HG03342 (cell line): ENCODE measurements at regions not wholly inside any gene's neighbourhood (a gene's known extent, or its start where the extent isn't known, plus 50 kb on each side); places are given as distances from the start of the nearest gene placed in this dataset.

Experiments
- ATAC-seq: cut with Tn5 transposase; IDR thresholded peaks from one replicate; pipeline ENCODE4 v1.9.1; 2021; ENCODE audit warnings: mild to moderate bottlenecking, moderate library complexity; ENCODE audit not compliant: unreplicated experiment

DNA sequence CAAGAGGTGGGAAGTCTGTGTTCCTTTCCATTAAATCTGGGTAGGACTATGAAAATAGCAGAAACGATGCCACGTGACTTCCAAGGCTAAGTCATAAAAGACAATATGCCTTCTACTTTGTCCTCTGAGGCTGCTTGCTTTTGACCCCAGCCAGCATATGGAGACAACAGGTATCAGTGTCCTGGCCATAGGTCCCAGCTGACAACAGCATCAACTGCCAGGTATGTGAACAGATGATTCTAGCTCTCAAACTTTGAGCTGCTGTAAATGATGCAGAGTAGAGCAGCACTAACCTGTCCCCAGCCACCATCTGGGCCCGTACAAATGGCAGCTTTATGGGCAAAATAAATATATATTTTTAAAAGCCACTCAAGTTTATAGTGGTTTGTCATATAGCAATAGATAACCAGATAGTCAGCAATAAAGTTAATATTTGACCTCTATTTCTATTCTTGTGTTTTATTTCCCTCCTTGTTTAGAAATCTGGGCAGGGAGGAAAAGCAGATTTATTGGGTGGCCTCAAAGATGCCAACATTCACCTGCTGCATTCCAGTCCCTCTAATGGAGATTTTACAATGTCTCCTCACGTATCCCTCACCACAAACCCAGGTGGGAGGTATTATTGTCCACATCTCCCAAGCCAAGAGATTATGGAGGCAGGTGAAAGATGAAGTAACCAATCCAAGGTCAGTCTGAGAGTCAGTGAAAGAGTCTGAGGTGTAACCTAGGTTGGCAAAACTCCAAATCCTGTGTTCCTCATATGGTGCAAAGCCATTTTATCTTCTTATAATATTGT lies 209.6 kb upstream of the LARGE1 start:
- no peak for ATAC-seq

GRCh38 chr22:34135749-34136148 lies 215.5 kb upstream of the LARGE1 start:
- ATAC-seq = no peak

DNA sequence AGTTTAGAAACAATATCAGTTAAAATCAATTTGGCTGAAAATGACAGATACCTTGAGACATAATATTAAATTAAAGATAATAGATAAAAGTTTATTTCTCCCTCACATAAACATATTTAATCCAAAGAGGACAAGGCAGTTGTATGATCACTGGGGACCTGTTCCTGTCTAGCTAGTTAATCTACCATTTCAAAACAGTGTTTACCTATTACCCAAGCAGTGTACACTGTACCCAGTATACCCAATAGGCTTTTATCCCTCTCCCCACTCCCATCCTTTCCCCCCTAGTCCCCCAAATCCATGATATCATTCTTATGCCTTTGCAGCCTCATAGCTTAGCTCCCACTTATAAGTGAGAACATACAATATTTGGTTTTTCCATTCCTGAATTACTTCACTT lies 229.7 kb upstream of the LARGE1 start:
- ATAC-seq = no peak

GRCh38 chr22:34159491-34159890 lies 239.2 kb upstream of the LARGE1 start:
- ATAC-seq = no peak

DNA sequence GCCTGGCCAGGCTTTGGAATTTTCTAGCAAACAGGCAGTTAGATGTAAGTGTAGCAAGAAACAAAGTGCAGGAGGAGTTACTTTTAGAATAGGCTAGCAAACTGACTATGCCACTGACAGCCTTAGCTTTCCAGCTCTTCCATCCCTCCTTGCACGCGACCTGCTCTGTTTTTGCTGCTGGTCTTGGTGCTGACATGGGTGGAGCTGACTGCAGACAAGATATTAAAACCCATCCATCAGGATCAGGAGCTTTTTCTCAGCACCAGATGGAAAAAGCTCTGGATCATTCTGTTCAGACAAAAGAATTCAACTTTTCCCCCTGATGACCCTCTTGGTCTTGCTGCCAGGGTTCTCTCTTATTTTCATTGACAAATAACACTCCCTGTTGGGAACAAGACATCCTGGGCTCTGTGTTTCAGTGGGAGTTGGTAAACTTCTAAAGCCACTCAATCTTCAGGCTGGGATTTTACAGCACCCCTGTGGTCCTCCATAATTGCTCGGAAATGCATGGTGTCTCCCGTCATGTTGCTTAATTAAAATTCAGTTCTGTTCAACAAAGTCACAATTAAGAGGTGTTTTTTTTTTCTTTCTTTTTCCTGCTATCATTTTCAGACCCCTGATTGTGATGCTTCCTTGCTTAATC lies 240.0 kb upstream of the LARGE1 start:
- no peak for ATAC-seq

DNA sequence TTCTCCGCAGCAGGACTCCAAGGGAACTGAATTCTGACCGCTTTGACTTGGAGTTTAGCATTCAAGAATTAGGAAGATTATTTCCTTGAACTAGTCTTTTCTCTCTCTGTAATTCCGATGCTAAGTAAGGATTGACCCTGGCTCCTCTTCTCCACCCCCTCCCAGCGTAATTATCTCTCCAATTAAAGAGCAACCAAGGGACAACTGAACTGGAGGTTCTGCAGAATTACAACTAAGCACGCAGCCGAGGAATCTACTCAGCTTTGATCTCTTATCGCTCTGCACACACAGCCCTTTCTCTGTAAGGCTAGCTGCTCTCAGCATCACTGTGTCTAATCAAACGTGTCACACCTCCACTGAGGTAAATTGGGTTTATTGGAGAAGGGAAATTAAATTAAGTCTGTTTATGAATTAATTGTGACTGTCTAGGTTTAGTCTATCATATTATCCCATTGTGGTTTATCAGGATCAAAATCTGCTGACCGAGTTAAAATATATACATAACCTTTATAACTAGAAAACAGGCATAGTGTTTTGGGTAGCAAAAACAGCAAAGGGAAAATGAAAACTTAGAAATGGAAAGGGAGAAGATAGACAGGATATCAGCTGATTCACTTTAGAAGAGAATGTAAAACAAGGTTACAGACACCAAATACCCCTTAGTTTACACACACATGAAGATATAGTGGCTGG lies 241.3 kb upstream of the LARGE1 start:
- no peak for ATAC-seq

GRCh38 chr22:34198976-34199375 lies 278.7 kb upstream of the LARGE1 start:
- no peak for ATAC-seq

DNA sequence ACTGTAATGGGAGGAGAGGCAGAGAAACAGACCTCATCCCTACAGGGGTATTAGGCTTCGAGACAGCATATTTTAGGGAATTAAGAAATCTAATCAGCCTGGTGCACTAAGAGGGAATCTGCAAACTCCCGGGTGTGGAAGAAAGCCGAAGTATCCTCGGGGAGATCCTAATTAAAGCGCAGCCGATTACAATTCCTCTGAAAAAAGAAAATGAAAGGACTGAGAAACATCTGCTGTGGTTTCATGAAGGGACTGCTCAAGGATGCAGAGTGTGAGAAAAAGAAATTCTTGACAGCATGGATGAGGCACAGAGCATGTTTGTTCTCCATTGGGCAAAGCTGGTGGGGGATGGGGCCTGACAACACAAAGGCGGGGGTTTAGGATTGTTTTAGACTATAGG lies 290.0 kb upstream of the LARGE1 start:
- no peak for ATAC-seq

DNA sequence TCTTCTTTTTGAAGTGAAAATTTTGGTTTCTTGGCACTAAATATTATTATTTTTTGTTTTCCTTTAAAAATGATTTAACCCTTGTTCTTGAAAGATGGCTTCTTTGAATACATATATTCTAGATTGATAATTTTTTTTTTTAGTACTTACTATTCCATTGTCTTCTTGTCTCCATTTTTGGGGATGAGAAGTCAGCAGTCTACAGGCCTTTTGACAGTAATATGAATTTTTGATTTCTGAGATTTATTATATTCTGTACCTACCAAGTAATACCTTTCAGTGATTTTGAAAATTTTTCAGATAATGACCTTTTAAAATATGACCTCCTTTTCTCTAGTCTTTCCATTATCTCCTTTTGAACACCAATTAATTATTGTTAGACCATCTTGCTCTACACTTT lies 294.1 kb upstream of the LARGE1 start:
- no peak for ATAC-seq

DNA sequence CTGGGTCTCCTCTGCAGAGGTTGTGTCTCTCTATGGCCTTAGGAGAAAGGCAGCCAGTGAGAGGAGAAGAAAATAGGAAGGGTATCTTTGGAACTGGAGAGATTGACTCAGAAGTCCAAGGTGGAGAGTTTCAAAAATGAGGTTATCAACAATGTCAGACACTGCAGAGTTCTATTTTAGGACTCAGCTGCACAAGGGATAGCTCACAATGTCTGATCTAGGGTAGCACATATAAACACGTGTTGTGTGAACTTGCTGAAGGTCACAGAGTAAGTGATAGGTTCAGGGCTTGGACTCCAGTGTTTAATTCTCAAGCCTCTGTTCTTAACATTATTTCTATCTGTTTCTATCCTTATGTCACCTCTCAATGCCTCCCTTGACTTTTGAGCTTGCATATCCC lies 305.0 kb upstream of the LARGE1 start:
- no peak for ATAC-seq

- ATAC-seq = no peak
Observed at GRCh38 chr22:34236527-34236926, 316.3 kb upstream of the LARGE1 start.

DNA sequence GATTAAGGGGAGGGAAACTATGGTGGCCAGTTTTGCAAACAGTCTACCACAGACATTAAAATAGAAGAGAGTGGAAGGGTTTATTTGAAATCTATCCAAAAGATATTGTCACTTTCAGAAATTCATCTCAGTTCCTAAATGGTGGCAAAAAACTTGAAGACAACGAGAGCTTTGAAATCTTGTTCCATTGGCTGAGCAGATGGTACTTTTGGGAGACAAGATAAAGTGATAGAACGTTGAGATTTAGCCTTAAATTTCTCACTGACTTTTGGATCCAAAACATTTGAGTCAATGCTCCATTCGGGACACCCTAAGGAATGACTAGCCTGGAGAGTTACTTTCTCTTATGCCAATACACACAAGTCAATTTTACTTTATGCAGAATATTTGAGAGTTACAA lies 319.1 kb upstream of the LARGE1 start:
- no peak for ATAC-seq

DNA sequence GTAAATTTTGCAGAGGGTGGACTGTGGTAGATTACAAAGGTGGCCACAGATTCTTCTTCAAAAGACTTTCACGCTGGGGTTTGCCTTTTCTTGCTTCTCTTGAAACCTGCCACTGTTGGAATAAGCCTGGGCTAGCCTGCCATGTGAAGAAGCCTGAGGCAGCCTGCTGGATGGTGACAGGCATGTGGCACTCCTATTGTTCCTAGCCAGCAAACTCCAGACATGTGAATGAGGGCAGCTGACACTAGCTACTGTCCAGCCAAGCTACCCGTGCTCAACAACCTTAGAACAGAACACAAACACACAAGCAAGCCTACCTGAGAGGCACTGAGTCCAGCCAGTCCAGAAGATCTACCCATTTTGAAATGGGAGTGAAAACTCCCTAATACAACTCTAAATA lies 322.7 kb upstream of the LARGE1 start:
- no peak for ATAC-seq

DNA sequence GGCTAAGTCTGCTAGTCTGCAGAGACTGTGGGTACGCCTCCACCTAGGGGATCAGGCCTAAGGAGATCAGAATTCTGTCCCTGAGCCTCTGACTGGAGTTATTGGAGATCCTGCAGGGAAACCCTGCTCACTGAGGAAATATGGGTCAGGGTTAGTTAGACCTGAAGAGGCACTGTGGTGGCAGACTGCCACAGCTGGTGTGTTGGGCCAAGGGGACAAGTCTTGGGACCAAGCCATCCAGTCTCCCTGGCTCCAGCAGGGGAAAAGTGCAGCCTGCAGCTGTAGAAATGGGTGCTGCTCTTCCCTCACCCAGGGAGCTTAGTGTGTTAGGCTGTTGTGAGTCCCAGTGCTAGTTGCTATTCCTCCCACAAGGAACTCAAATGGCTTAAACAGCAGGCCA lies 334.8 kb upstream of the LARGE1 start:
- ATAC-seq = no peak

GRCh38 chr22:34278121-34278520 lies 357.8 kb upstream of the LARGE1 start:
- ATAC-seq = no peak

- ATAC-seq = no peak
Observed at GRCh38 chr22:34281738-34282137, 361.5 kb upstream of the LARGE1 start.

DNA sequence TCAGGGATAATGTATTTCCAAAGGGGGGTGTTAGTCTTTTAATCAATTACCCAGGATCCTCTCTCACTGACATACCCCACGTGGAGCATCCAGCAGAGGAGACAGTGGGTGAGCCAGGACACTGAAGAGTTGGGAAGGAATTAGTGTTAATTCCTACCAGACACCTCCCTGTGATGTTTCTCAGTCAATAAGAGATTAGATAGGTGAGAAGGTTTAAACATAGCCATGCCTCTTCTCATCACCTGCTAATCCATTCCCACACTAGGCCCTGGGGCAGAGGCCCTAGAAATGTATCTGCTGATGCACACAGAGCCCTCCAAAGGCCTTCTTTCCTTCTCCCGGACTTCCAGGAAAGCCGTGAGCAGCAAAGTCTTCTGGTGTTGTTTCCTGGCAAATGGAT lies 363.6 kb upstream of the LARGE1 start:
- ATAC-seq = no peak

- no peak for ATAC-seq
Observed at GRCh38 chr22:34293324-34293723, 373.0 kb upstream of the LARGE1 start.

- ATAC-seq = no peak
Observed at GRCh38 chr22:34294476-34294875, 374.2 kb upstream of the LARGE1 start.

DNA sequence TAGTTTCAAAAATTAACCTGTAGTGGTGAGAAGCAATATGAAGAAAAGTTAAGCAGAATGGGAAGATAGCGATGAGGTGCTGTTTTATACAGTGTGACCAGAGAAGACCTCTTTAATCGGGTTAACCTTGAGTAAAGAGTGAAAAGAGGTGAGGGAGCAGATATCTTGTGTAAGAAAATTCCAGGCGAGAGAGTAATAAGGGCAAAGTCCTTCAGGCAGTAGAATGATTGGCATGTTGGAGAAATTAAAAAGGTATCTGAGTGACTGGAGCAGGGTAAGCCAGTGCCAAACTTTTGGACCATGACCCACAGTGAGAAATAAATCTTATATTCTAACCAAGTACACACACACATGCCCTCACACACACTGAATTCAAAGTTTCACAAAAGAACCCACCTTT lies 374.7 kb upstream of the LARGE1 start:
- ATAC-seq = no peak

DNA sequence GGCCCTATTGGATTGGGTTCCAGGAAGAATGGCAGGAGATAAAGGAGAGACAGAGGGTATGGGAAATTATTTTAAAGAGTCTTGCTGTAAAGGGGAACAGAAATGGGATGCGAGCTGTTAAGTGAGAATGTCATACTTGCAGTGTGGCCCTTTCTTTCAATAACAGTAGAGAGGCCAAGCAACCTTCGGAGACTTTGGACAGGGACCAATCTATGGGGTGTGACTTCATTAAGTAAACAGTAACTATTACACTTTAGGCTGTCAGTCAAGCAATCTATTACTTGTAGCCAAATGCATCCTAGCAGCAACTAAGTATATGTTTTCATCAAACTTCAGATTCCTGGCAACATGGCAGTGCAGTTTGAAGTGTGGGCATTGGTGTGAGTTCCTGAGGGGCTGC lies 376.2 kb upstream of the LARGE1 start:
- ATAC-seq = no peak

DNA sequence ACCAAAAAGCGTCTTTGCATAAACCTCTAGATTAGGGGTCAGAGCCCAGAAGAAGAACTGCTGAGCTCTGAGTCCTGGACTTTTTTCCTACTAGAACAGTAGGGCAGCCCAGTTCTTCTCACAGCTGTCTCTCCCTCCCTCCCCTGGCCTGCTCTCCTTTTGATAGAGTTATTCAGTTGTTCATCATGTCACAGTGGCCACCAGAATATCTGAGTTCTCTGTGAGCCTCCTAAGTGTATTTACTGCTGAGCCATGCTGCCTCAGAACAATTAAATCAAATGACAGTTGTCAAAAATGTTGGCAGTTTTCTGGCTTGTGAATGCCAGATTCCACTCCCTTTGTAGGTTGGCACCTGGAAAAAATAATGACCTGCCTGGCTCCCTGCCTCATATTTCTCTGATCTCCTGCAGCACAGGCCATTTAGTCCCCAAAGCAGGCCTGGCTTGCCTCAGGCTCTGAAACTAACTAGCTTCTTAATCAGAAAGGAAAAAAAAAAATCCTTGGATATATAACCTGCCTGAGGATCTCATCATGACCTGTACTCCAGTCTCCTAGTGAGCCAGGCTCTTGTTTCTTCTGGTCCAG lies 377.4 kb upstream of the LARGE1 start:
- ATAC-seq = no peak
